K562 (cell line): ENCODE measurements at regions not wholly inside any gene's neighbourhood (a gene's known extent, or its start where the extent isn't known, plus 50 kb on each side); places are given as distances from the start of the nearest gene placed in this dataset.

Experiments
- BMI1 ChIP-seq: fragments of 150-350 bp; IDR thresholded peaks from 2 replicates; pipeline ENCODE4 v1.6.1; 2014; ENCODE audit warnings: low read length
- CEBPB ChIP-seq: fragments of 450-650 bp; IDR thresholded peaks from 2 replicates; pipeline ENCODE4 v1.6.1; 2016; ENCODE audit warnings: missing genetic modification characterization, missing compliant biosample characterization
- TCF7L2 ChIP-seq: fragments of 150-350 bp; IDR thresholded peaks from 2 replicates; pipeline ENCODE4 v1.6.1; 2016; ENCODE audit warnings: low read depth, mild to moderate bottlenecking, low read length, moderate library complexity
- TF ChIP-seq, protein P1 (sequence below): sonication (generic); formaldehyde crosslinking; IDR thresholded peaks from 2 replicates; pipeline ENCODE4 v1.8.0; 2022; ENCODE audit warnings: missing genetic modification reagents, mild to moderate bottlenecking, moderate library complexity, borderline replicate concordance
- TF ChIP-seq, protein P2 (sequence below), 3 experiments: IDR thresholded peaks in 2 of 3; conservative IDR thresholded peaks in 1 of 3; 2 replicates each; pipeline ENCODE4 v1.5.1; 2011 to 2012; ENCODE audit warnings: low read length in 3 of 3, mild to moderate bottlenecking in 3 of 3, control low read depth in 2 of 3, improper control_type of control experiment in 1 of 3, inconsistent platforms in 1 of 3, low read depth in 1 of 3, mixed read lengths in 1 of 3, moderate library complexity in 1 of 3; ENCODE audit not compliant: insufficient read depth in 2 of 3
- TF ChIP-seq, protein P3 (sequence below), 2 experiments: fragments of 450-650 bp; IDR thresholded peaks; 2 replicates each; pipeline ENCODE4 v1.6.1; 2016

DNA sequence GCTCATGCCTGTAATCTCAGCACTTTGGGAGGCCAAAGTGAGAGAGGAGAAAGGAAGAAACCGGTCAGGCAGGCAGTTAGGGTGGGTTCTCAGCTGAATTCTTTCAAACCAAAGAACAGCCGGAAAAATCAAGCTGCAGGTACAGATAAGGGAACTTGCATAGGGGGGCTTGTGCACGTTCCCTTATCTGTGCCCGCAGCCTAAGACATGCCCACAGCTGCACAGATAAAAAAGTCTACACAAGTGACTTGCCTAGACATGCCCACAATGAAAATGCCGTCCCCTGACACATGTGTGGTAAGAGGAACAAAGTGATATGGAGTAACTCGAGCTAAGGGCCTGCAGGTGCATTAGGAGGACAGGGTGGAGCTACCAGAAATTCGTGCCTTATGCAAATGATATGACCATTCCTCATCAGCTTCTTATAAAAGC is 175.8 kb upstream of the SALL4 start:
- TF ChIP-seq TCF7L2: no peak
- TF ChIP-seq, protein P1, sequence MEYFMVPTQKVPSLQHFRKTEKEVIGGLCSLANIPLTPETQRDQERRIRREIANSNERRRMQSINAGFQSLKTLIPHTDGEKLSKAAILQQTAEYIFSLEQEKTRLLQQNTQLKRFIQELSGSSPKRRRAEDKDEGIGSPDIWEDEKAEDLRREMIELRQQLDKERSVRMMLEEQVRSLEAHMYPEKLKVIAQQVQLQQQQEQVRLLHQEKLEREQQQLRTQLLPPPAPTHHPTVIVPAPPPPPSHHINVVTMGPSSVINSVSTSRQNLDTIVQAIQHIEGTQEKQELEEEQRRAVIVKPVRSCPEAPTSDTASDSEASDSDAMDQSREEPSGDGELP (CRISPR knock-in tag): no peak
- no peak for TF ChIP-seq CEBPB (tag)
- TF ChIP-seq, protein P2, sequence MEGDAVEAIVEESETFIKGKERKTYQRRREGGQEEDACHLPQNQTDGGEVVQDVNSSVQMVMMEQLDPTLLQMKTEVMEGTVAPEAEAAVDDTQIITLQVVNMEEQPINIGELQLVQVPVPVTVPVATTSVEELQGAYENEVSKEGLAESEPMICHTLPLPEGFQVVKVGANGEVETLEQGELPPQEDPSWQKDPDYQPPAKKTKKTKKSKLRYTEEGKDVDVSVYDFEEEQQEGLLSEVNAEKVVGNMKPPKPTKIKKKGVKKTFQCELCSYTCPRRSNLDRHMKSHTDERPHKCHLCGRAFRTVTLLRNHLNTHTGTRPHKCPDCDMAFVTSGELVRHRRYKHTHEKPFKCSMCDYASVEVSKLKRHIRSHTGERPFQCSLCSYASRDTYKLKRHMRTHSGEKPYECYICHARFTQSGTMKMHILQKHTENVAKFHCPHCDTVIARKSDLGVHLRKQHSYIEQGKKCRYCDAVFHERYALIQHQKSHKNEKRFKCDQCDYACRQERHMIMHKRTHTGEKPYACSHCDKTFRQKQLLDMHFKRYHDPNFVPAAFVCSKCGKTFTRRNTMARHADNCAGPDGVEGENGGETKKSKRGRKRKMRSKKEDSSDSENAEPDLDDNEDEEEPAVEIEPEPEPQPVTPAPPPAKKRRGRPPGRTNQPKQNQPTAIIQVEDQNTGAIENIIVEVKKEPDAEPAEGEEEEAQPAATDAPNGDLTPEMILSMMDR (IDR thresholded peaks at IDR 0.05 in 2 of 3, conservative IDR thresholded peaks at IDR 0.05 in 1 of 3; ENCODE audit: insufficient read depth in 2 of 3, low read depth in 1 of 3, low read length in 3 of 3): no peak
- TF ChIP-seq, protein P3, sequence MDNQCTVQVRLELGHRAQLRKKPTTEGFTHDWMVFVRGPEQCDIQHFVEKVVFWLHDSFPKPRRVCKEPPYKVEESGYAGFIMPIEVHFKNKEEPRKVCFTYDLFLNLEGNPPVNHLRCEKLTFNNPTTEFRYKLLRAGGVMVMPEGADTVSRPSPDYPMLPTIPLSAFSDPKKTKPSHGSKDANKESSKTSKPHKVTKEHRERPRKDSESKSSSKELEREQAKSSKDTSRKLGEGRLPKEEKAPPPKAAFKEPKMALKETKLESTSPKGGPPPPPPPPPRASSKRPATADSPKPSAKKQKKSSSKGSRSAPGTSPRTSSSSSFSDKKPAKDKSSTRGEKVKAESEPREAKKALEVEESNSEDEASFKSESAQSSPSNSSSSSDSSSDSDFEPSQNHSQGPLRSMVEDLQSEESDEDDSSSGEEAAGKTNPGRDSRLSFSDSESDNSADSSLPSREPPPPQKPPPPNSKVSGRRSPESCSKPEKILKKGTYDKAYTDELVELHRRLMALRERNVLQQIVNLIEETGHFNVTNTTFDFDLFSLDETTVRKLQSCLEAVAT (IDR thresholded peaks at IDR 0.05): no peak
- TF ChIP-seq BMI1: no peak
